IMR-90 (cell line): ENCODE measurements at regions not wholly inside any gene's neighbourhood (a gene's known extent, or its start where the extent isn't known, plus 50 kb on each side); places are given as distances from the start of the nearest gene placed in this dataset.

Experiments used
- ATAC-seq: fragments of 200-7000 bp; cut with Tn5 transposase; 2 replicates; pipeline ENCODE4 v1.9.1; 2020; ENCODE audit warnings: low read depth, mild to moderate bottlenecking, moderate library complexity
- BruUV-seq: library from RNA; stranded (reverse); fragments of 400-500 nt; replicated peaks from 2 replicates; lab custom pipeline; 2021; lab: Mats Ljungman, UMichigan
- CTCF ChIA-PET: fragments of 300-600 bp; formaldehyde crosslinking; extraction: SDS; loops from one replicate; lab custom pipeline; 2021; ENCODE audit warnings: antibody characterized with exemption; lab: Yijun Ruan, JAX
- POLR2A ChIA-PET: fragments of 300-600 bp; sonication (Branson Sonifier 250); formaldehyde crosslinking; loops from one replicate; lab custom pipeline; 2022; ENCODE audit warnings: antibody characterized with exemption; ENCODE audit not compliant: unreplicated experiment; lab: Charles Lee
- DNase-seq: peaks from one replicate; pipeline ENCODE4 v3.0.0; 2013
- H2AFZ ChIP-seq: replicated peaks from 2 replicates; pipeline ENCODE3; 2013; ENCODE audit warnings: low read length, mild to moderate bottlenecking; ENCODE audit not compliant: poor library complexity
- H2AK5ac ChIP-seq: 2 replicates; pipeline ENCODE4 v1.6.1; 2013; ENCODE audit warnings: low read depth, low read length, inconsistent platforms
- H2AK9ac ChIP-seq: replicated peaks from 2 replicates; pipeline ENCODE3; 2013; ENCODE audit warnings: mild to moderate bottlenecking, low read depth, low read length, moderate library complexity; ENCODE audit not compliant: poor library complexity
- H2BK120ac ChIP-seq: 2 replicates; pipeline ENCODE4 v1.6.1; 2013; ENCODE audit warnings: low read depth, low read length, inconsistent platforms
- H2BK15ac ChIP-seq: 3 replicates; pipeline ENCODE4 v1.6.1; 2013; ENCODE audit warnings: low read depth, low read length, inconsistent platforms
- H2BK20ac ChIP-seq: 2 replicates; pipeline ENCODE4 v1.6.1; 2013; ENCODE audit warnings: low read depth, mild to moderate bottlenecking, inconsistent platforms, low read length, moderate library complexity
- H2BK5ac ChIP-seq: 2 replicates; pipeline ENCODE4 v1.6.1; 2013; ENCODE audit warnings: mild to moderate bottlenecking, low read depth, low read length, inconsistent platforms; ENCODE audit not compliant: poor library complexity, severe bottlenecking
- H3K14ac ChIP-seq: replicated peaks from 2 replicates; pipeline ENCODE4 v1.6.1; 2013; ENCODE audit warnings: low read depth, low read length, inconsistent platforms
- H3K18ac ChIP-seq: 2 replicates; pipeline ENCODE4 v1.6.1; 2013; ENCODE audit warnings: low read depth, low read length, control low read depth
- H3K23ac ChIP-seq: 2 replicates; pipeline ENCODE4 v1.6.1; 2013; ENCODE audit warnings: low read depth, low read length, inconsistent platforms
- H3K27ac ChIP-seq: 2 replicates; pipeline ENCODE4 v1.5.1; 2013; ENCODE audit warnings: mild to moderate bottlenecking, control low read depth, low read length; ENCODE audit not compliant: insufficient read depth
- H3K27me3 ChIP-seq: 2 replicates; pipeline ENCODE4 v1.6.1; 2013; ENCODE audit warnings: low read length; ENCODE audit not compliant: control insufficient read depth, insufficient read depth
- H3K36me3 ChIP-seq: 2 replicates; pipeline ENCODE4 v1.6.1; 2013; ENCODE audit warnings: low read length, mixed read lengths; ENCODE audit not compliant: control insufficient read depth, insufficient read depth
- H3K4ac ChIP-seq: 2 replicates; pipeline ENCODE4 v1.6.1; 2013; ENCODE audit warnings: low read depth, low read length, inconsistent platforms
- H3K4me1 ChIP-seq: 2 replicates; pipeline ENCODE4 v1.6.1; 2013; ENCODE audit warnings: low read length, mixed read lengths; ENCODE audit not compliant: control insufficient read depth, insufficient read depth
- H3K4me2 ChIP-seq: 2 replicates; pipeline ENCODE4 v1.6.1; 2013; ENCODE audit warnings: low read depth, mild to moderate bottlenecking, control low read depth, low read length, moderate library complexity
- H3K4me3 ChIP-seq: 2 replicates; pipeline ENCODE4 v1.5.1; 2013; ENCODE audit warnings: low read depth, mild to moderate bottlenecking, control low read depth, low read length, moderate library complexity; ENCODE audit not compliant: insufficient read depth
- H3K56ac ChIP-seq: 2 replicates; pipeline ENCODE4 v1.6.1; 2013; ENCODE audit warnings: low read length, inconsistent platforms; ENCODE audit not compliant: insufficient read depth; ENCODE audit errors: extremely low read depth
- H3K79me1 ChIP-seq, 2 experiments: 2 replicates each; pipeline ENCODE4 v1.6.1; 2013; ENCODE audit warnings: low read length in 2 of 2, inconsistent platforms in 1 of 2, low read depth in 1 of 2
- H3K9ac ChIP-seq: 2 replicates; pipeline ENCODE4 v1.6.1; 2013; ENCODE audit warnings: low read depth, low read length, control low read depth
- H3K9me1 ChIP-seq: 2 replicates; pipeline ENCODE4 v1.6.1; 2013; ENCODE audit warnings: low read length, inconsistent platforms; ENCODE audit not compliant: insufficient read depth
- H3K9me3 ChIP-seq: 2 replicates; pipeline ENCODE4 v1.6.1; 2013; ENCODE audit warnings: low read length; ENCODE audit not compliant: control insufficient read depth, insufficient read depth
- H4K20me1 ChIP-seq: 2 replicates; pipeline ENCODE4 v1.6.1; 2013; ENCODE audit warnings: low read length, inconsistent platforms; ENCODE audit not compliant: insufficient read depth
- H4K5ac ChIP-seq: 2 replicates; pipeline ENCODE4 v1.6.1; 2013; ENCODE audit warnings: mild to moderate bottlenecking, low read depth, low read length, control low read depth
- H4K8ac ChIP-seq, 2 experiments: 2 replicates each; pipeline ENCODE4 v1.6.1; 2013; ENCODE audit warnings: low read depth in 2 of 2, low read length in 2 of 2, control low read depth in 1 of 2, inconsistent platforms in 1 of 2
- H4K91ac ChIP-seq: 2 replicates; pipeline ENCODE4 v1.6.1; 2013; ENCODE audit warnings: low read depth, low read length, inconsistent platforms; ENCODE audit not compliant: insufficient read depth
- RFX5 ChIP-seq: IDR thresholded peaks from 2 replicates; pipeline ENCODE4 v1.8.0; 2012; ENCODE audit warnings: low read depth, mild to moderate bottlenecking, low read length, moderate library complexity
- WGBS, 2 experiments: methylation state at CpG; one replicate each; pipeline versions ENCODE4 v1.1.5 to v1.1.7; 2013; ENCODE audit warnings: missing lambda C conversion rate in 2 of 2; ENCODE audit not compliant: insufficient read length in 1 of 2; ENCODE audit errors: extremely low coverage in 2 of 2; 5-methylcytosine and 5-hydroxymethylcytosine counted together
- dilution Hi-C: fragments of 300-500 bp; cut with HindIII; formaldehyde crosslinking; loops from one replicate; pipeline ENCODE4 v1.14.3; 2018; ENCODE audit warnings: low sequenced_read_pairs; ENCODE audit not compliant: unreplicated experiment
- in situ Hi-C: fragments of 300-500 bp; cut with MboI; formaldehyde crosslinking; loops from 3 replicates; pipeline ENCODE4 v1.14.3; 2019; ENCODE audit warnings: low sequenced_read_pairs, inconsistent platforms, mixed read lengths
- intact Hi-C: fragments of 100-400 bp; cut with micrococcal nuclease; formaldehyde crosslinking; loops from 2 replicates; pipeline ENCODE4 v1.10.0; 2022

DNA sequence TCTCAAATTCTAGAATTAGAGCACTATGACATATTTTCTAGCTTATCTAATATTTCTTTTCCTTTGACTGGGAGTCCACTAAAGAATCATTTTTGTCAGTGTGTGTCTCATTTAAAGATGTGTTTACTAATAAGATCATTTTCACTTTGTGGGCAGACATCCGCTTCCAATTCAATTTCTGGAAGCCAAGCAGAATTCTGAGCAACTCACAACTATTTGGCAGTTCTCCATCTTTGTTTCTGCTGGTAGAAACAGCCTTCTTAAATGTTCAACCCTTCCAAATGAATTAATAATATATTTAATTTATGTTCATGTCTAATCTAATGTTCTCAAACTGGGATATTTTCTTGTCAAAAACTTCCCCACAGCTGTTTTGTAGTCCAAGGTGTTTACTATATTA is 411.8 kb downstream of the KCTD12 start:
- H4K5ac ChIP-seq: no peak overlapping the region
- H3K27ac ChIP-seq: no peak overlapping the region
- H3K4me1 ChIP-seq: peaks cover 1% of the 10 kb centered on the region; the same call in 1 of the 2 replicates
- no peak overlapping the region for H3K56ac ChIP-seq
- peaks cover 2% of the 10 kb centered on the region; the same call in 1 of the 2 replicates for H3K9me3 ChIP-seq
- no peak overlapping the region for H2BK15ac ChIP-seq
- no peak overlapping the region for H4K8ac ChIP-seq
- H3K18ac ChIP-seq: no peak overlapping the region
- no peaks in the 10 kb centered on the region for H3K9me1 ChIP-seq
- H2BK5ac ChIP-seq: no peak overlapping the region
- H4K91ac ChIP-seq: no peak overlapping the region
- H3K14ac ChIP-seq: no peak overlapping the region
- H2BK20ac ChIP-seq: no peak overlapping the region
- H3K23ac ChIP-seq: no peak overlapping the region
- H3K4ac ChIP-seq: no peak overlapping the region
- no peaks in the 10 kb centered on the region for H3K36me3 ChIP-seq
- no peak overlapping the region for H2AFZ ChIP-seq
- intact Hi-C loops (loop anchor here (5.0 to 10.0 kb wide), 5 partner anchors 92 to 910 kb away; partner anchors contain the start of gene KCTD12), in situ Hi-C loops (loop anchor here (5.0 to 25.0 kb wide), 3 partner anchors 597 to 912 kb away; no protein-coding TSS in a partner anchor), dilution Hi-C loops (no loop called here)
- ATAC-seq (no peak), DNase-seq (no peak)
- TF ChIP-seq RFX5: no peak
- CTCF ChIA-PET: interaction anchor here (0.7 to 2.3 kb wide), 7 partner anchors 19 to 779 kb away, joined by 3 to 12 read pairs (median 4); no protein-coding TSS in a partner anchor
- no peak overlapping the region for H3K9ac ChIP-seq
- H4K20me1 ChIP-seq: no peaks in the 10 kb centered on the region
- BruUV-seq: no TSS peak
- POLR2A ChIA-PET: no interaction called here
- no CpG with 5 or more reads among the region's 1 CpG for WGBS, 2 experiments
- no peak overlapping the region for H2AK5ac ChIP-seq
- peaks cover 12% of the 10 kb centered on the region for H3K27me3 ChIP-seq
- H2AK9ac ChIP-seq: no peak overlapping the region
- H3K79me1 ChIP-seq: no peaks in the 10 kb centered on the region
- H3K4me2 ChIP-seq: no peak overlapping the region
- H3K4me3 ChIP-seq: no peak overlapping the region
- H2BK120ac ChIP-seq: no peak overlapping the region
